HG03280 (cell line): ENCODE measurements at regions not wholly inside any gene's neighbourhood (a gene's known extent, or its start where the extent isn't known, plus 50 kb on each side); places are given as distances from the start of the nearest gene placed in this dataset.
"Not testable (repeated sequence)": the region's sequence is repeated elsewhere in the genome, so short reads cannot be mapped to it uniquely, and the experiment has no call there.

Experiments
- ATAC-seq: cut with Tn5 transposase; IDR thresholded peaks from one replicate; pipeline ENCODE4 v1.9.1; 2021; ENCODE audit warnings: mild to moderate bottlenecking, moderate library complexity; ENCODE audit not compliant: unreplicated experiment

DNA sequence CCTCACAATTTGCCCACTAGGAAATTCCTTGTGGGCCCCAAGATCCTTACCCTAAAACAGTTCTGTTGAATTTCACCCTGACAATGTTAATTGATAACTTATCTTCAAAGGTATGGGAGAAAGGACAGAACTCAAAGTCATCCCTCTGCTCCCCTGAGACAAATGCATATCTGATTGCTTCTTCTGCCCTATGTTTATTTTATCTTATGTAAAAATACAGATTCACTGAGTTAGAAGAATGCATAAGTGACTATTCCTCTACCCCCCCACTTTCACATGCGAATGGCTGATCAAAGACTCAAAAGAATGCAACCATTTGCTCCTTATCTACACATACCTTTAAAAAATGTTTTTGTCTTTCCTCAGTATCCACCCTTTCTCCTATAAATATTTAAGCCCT lies 235.7 kb upstream of the SEMA3C start:
- ATAC-seq, result no peak

DNA sequence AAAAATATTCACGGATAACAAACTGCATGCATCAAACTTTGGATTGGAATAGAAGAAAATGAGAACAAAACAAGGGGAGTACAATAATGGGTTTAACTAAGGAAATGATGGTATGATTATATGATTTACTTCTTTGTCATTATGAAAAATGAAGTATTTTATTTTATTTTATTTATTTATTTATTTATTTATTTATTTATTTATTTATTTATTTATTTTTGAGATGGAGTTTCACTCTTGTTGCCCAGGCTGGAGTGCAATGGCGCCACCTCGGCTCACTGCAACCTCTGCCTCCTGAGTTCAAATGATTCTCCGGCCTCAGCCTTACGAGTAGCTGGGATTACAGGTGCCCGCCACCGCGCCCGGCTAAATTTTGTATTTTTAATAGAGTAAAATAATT lies 234.1 kb upstream of the SEMA3C start:
- not testable (repeated sequence) for ATAC-seq

DNA sequence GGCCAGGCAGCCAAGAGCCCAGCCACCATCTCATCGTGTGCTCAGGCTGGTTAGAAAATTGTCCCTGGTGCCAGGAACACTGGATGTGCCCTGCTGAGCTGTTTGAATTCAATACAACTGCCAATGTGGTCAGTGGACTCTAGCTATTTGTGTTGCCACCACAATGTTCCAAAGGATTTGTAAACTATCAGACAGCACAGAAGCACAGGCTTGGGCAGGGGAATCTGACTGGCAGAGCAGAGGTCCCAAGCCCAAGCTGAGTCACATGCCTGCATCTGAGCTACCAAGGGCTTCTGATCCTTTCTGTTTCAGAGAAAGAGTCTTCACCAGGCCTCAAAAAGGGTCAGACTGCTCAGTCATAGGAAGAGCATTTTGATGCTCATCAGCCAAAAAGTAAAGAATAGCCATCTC lies 232.1 kb upstream of the SEMA3C start:
- no peak for ATAC-seq

DNA sequence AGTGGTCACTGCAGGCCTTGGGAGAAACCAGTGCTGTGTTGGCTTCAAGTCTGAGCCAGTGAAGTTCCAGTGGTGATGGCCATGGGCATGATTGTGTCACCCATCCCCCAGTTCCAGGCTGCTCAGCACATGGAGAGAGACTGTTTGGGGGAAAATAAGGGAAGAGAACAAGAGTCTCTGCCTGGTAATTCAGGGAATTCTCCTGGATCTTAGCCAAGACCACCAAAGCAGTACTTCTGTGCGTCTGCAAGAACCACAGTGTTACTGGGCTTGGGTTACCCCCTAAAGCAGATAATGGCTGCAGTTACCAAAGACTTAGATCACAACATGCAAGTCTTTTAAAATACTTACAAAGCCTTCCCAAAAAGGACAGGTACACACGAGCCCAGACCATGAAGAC lies 225.0 kb upstream of the SEMA3C start:
- ATAC-seq, result no peak

DNA sequence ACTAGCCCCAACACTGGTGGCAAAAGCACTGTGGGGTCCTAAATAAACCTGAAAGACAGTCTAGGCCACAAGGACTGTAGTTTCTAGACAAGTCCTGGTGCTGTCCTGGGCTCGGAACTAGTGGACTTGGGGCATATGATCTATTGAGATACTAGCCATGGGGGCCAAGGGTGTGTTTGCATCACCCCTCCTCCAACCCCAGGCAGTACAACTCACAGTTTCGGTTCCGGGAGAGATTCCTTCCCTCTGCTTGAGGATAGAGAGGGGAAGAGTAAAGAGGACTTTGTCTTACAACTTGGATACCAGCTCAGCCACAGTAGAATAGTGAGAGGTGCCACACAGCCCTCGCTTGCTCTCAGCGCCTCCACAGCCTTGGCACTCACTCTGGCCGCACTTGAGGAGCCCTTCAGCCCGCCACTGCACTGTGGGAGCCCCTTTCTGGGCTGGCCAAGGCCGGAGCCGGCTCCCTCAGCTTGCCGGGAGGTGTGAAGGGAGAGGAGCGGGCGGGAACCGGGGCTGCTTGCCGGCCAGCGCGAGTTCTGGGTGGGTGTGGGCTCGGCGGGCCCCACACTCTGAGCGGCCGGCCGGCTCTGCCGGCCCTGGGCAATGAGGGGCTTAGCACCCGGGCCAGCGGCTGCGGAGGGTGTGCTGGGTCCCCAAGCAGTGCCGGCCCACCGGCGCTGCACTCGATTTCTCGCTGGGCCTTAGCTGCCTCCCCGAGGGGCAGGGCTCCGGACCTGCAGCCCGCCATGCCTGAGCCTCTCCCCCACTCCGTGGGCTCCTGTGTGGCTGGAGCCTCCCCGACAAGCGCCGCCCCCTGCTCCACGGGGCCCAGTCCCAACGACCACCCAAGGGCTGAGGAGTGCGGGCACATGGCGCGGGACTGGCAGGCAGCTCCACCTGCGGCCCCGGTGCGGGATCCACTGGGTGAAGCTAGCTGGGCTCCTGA lies 222.7 kb upstream of the SEMA3C start:
- not testable (repeated sequence) for ATAC-seq

DNA sequence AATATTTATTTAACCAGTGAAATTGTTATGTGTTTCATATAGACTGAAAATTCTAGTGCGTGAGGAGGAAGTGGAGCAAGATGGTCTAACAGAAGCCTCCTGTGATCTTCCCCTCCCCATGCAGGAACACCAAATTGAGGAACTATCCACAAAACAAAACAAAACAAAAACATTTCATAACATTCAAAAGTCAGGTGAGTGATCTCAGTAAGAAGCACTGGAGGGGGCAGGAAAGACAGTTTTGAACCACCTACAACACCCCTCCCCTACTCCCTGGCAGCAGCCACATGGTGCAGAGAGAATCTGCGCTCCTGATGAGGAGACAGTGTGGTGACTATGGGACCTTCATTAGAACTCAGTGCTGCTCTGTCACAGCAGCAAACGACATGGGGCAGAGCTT lies 221.9 kb upstream of the SEMA3C start:
- no peak for ATAC-seq

DNA sequence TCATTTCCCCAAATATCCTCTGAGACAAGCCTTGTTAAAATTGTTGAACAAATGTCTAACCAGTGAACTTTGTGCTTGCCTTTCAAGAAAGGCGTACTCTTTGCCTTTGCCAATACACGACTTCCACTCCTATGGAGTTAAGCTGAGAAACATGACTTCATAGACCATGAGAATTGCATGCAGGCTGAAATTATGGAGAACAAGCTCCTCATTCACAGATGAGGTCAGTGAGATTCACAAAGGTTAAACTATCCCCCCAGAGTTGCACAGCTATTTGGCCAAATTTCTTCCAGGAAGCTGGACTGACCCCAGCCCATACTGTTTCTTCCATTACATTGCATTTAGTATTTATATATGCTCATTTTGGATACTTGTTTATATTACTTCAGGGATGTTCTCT lies 221.4 kb upstream of the SEMA3C start:
- ATAC-seq, result no peak

DNA sequence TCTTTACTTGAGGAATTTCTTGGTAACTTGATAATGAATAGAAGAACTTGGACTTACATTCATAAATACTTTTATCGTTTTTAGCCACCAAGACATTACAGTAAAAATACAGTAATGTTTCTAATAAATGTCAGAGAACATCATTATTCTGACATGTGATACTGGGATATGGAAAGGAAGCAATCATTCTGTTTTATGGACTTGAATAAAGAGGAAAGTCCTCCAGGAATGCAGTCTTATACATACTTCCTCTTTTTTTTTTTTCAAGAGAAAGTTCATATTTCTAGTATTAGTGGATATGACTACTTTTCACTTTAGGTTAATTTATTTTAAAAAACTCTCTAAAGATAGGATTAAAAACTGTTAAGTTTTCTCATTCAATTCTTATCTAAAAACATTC lies 220.0 kb upstream of the SEMA3C start:
- ATAC-seq, result no peak

DNA sequence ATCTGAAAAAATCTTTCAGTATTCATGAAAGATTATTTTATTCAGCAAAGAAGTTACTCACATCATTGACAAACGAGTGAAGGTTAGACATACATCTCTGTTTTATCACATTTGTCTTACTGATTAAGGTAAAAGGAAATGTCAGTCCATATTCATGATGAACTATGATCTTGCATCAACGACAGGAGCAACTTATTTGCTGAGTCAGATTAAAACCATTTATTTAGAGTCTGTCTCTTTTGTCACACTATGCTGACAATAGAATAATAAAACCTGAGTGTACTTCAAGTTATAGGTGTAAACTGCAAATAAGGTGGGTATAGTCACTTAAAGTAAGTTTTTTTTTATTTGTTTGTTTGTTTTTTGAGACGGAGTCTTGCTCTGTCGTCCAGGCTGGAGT lies 216.5 kb upstream of the SEMA3C start:
- no peak for ATAC-seq

DNA sequence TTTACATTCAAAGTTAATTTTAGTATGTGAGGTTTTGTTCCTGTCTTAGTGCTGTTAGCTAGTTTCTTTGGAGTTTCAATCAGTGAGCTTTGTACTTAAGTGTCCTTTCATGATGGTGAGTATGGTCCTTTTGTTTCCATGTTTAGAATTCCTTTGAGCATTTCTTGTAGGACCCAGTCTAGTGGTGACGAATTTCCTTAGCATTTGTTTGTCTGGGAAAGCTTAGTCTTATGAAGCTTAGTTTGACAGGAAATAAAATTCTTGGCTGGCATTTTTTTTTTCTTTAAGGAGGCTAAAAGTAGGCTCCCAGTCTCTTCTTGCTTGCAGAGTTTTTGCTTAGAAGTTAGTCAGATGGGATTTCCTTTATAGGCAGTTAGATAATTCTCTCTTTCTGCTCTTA lies 209.2 kb upstream of the SEMA3C start:
- no peak for ATAC-seq

DNA sequence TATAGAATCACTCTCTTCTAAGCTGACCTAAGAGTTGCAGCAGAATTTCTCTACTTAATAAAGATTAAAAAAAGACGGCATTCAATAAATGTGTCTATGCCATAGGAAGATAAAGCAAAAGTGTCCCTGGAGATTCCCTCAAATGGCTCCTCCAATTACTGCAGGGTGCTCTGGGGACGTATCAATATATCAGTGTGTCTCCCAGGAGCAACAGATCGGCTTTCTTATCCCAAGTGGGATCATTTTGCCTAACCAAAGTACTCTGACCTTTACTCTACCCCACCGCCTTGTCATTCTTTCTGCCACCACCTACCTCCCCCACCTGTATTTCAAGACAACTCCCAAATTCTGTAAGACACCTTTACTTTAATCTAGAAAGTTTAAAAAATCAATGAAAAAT lies 202.0 kb upstream of the SEMA3C start:
- ATAC-seq, result no peak

DNA sequence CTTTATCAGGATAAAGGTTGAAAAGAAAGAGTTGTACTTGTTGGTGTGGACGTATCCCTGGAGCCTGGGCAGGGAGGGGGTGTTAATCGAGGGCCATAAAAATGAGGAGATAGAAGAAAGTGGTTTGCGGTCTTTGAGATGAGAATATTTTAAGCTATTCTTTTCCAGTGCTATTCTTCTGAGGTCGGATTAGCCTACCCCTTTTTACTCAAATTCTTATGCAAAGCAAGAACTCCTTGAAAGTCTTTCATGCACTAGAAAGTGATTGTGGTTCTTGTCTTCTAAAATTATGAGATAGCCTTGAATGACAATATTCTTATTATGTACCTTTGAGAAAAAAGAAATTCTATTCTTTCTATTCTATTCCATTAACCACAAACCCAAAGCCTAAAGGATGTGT lies 201.3 kb upstream of the SEMA3C start:
- ATAC-seq, result no peak

DNA sequence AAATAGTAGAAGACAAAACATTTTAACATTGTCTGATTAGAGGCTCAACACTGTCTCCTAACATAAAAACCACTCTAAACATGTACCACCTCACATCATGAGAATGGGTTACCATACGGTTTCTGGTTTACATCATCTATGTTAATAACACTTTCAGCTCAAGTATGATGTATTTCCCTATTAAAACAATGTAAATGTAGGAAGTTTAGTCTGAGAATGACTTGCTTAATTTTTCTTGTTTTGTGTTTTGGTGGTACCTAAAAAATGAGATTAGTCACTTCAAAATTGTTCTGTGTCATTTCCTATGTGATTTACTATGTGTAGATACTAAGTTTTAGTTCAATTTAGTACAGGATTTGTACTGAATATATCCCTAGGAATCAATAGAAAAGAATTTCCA lies 195.8 kb upstream of the SEMA3C start:
- no peak for ATAC-seq

DNA sequence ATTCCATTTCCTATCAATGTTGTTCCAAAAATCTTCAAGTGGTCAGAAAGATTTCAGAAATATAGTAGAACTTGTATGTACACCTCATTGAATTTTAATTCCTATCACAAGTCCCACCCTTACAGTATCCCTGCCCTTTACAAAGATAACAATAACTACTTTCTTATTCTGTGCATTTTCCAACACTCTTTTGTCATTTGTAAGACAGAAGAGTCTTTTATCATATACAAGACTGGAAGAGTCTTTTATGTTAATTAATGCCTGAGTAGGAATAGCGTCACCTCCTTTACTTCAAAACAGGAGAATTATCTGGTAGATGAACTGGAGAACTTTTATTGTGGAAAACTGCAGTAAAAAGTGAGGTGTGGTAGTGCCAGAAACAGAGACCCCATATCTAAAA lies 193.9 kb upstream of the SEMA3C start:
- no peak for ATAC-seq

DNA sequence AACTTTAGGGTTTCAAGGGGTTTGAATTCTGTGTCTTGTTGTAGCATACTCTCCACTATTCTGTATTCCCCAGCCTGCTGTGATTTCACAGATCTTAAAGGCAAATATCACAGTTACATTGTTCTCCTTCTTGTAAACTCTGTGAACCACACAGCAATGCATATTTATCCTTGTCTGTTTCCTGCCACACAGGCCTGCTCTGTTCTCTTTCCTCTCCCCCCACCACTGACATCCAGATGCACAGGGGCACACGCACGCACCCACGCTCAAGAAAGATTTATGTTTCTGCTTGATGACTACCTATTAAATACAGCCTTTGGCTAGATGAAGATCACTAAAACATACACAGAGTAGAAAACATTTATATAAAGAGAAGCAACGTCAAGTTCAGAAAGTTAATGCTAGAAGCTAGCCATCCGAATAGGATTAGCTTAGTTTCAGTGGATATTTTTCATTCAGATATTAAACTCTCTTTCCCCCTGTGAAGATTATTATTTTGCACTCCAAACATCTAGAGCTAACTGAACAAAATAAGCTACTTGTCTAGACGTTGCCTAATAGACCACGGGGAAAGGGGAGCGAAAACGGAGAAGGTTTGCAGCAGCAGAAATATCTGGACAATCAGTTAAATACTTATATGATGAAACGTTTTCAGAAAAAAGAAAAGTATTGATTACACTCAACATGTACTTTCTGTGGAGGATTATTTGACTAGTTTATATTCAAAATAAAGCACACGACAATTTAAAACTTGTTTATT lies 193.1 kb upstream of the SEMA3C start:
- no peak for ATAC-seq

DNA sequence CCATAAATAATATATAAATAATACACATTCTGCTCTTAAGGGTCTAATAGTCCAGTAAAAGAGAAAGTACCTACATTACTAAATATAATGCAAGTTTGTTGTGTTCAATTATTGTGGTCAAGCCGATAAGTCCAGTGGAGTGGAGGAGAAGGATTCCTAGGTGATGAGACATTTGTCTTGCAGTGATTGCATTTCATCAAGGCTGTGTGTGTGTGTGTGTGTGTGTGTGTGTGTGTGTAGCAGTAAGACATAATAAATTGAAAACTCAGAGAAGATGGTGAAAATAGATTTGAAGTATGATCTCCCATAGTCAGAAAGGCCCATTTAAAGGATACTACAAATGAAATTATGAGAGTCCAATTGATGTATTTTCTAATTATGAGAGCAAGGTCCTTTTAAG lies 192.5 kb upstream of the SEMA3C start:
- no peak for ATAC-seq

DNA sequence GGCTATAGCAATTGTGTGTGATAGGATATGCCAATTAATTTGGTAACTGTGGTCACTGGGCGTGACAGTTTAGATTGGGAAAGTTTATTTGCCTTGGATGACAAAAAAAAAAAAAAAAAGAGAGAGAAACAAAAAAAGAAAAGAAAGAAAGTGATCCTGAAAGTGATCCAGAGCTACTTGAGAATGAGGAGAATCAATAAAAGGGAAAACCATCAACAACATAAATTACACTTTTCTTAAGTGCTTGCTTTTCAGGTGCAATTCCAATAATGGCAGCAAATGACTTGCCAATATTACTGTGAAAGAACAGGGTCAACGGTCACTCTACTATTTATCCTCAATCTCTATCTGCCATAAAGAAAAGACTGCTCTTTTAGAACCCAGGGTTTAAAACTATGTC lies 191.8 kb upstream of the SEMA3C start:
- ATAC-seq, result no peak

DNA sequence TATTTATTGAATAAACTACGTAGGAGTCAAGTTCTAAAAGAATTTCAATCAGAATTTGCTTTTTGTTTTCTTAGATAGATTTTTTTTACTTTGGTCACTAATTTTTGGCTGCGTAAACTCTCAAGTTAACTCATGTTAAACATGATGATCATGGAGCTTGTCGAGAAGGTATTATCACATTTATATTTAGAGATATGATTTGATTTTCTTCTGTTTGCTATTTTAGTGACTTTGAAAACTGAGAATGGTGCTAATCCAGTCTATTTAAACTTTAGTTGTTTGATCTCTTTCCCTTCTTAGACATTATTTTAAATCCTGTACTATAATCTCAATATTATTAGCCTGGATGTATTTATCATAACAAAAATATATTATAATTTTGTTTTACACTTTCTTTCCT lies 179.4 kb upstream of the SEMA3C start:
- ATAC-seq, result no peak

DNA sequence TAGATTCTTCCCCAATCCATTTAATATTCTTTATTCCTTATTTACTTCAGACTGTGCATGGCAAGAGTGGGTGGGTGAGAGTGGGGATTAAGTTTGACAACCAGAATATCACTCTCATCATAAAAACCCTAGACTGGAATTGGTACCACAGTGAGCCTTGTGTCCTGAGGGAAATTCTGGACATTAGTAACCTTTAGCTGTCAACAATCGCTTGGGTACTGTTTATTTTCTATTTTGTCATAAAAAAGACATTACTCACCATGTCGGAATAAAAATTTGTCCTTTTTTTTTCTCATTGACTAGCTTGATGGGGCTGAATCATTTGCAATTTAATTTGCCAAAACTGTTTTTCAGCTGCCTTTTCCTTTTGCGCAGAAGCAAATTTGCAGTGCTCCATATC lies 176.1 kb upstream of the SEMA3C start:
- no peak for ATAC-seq

DNA sequence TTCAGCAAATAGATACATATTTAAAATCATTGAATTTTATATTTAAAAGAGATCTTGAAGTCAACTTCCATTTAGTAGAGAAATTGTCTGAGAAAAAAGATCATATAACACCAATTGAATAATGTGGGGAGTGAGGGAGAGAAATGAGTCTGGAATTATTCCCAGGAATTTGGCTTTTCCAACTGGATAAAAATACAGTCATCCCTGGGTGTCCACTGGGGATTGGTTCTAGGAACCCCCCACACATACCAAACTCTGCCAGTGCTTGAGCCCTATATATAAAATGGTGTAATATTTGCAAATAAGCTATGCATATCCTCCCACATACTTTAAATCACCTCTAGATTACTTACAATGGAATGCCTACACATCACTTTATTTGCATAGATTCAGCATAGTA lies 162.8 kb upstream of the SEMA3C start:
- no peak for ATAC-seq

DNA sequence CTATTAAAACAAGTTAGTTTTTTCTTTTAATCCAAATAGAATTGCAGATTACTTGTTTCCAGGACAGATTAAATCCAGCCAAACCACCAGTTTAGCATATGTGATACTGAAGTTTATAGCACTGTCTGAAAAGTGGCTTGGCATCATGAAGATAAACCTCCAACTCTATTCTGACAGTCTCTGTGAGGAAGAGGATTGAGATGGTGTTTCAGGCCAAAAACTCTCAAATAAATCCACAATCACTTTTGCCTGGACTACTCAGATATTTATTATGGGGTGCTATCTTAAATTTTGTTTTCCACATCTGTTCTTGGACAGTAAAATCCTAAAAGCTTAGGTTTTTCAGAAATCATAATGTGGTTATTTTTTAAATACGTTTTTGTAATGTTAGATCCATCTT lies 161.7 kb upstream of the SEMA3C start:
- no peak for ATAC-seq

DNA sequence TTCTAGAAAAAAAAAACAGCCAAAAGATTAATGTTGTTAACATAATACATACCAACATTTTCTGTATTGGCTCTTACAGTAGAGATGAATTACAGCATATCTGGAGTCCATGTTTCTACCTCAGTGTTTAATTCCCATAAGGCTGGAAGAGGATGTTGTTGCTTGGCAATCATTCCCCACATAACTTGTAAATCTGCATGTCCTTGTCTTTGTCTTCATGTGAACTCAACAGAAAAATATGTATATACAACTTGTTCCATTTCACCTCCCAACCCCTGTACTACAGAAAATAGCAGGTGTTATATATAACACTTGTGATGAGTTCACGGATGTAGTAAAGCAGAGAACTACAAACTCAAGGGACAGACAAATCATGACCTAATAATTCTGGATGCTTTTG lies 160.9 kb upstream of the SEMA3C start:
- no peak for ATAC-seq
